CD14-positive monocyte (primary cell): ENCODE measurements at regions not wholly inside any gene's neighbourhood (a gene's known extent, or its start where the extent isn't known, plus 50 kb on each side); places are given as distances from the start of the nearest gene placed in this dataset.

Experiments
- DNase-seq, 3 donors: peaks; one replicate each; pipeline ENCODE4 v3.0.0-alpha.2; 2011 to 2022
- H2AFZ ChIP-seq: 2 replicates; pipeline ENCODE4 v1.6.0; 2012; ENCODE audit warnings: mild to moderate bottlenecking, low read depth, low read length, inconsistent platforms; ENCODE audit not compliant: insufficient read depth, poor library complexity, severe bottlenecking
- H3K27ac ChIP-seq, 2 donors: 1 replicate in 1 of 2; 2 replicates in 1 of 2; pipeline ENCODE4 v1.5.1; 2012 to 2013; ENCODE audit warnings: low read length in 2 of 2, control low read depth in 1 of 2, inconsistent platforms in 1 of 2, low read depth in 1 of 2, mild to moderate bottlenecking in 1 of 2
- H3K27me3 ChIP-seq, 2 donors: one replicate each; pipeline versions ENCODE4 v1.6.0 to v1.6.1; 2011 to 2013; ENCODE audit warnings: low read length in 2 of 2; ENCODE audit not compliant: control insufficient read depth in 2 of 2, insufficient read depth in 2 of 2
- H3K36me3 ChIP-seq, 2 donors: replicated peaks in 1 of 2; 1 replicate in 1 of 2; 2 replicates in 1 of 2; pipeline versions ENCODE4 v1.5.1 to v1.6.1; 2012 to 2013; ENCODE audit warnings: low read length in 2 of 2, control low read depth in 1 of 2, inconsistent platforms in 1 of 2, mild to moderate bottlenecking in 1 of 2; ENCODE audit not compliant: insufficient read depth in 2 of 2, control insufficient read depth in 1 of 2
- H3K4me1 ChIP-seq, 2 donors: 1 replicate in 1 of 2; 2 replicates in 1 of 2; pipeline versions ENCODE4 v1.5.1 to v1.6.1; 2012 to 2013; ENCODE audit warnings: low read length in 2 of 2, control low read depth in 1 of 2, inconsistent platforms in 1 of 2, mild to moderate bottlenecking in 1 of 2, moderate library complexity in 1 of 2; ENCODE audit not compliant: insufficient read depth in 2 of 2, control insufficient read depth in 1 of 2
- H3K4me2 ChIP-seq: replicated peaks from 2 replicates; pipeline ENCODE3; 2012; ENCODE audit warnings: low read length, moderate library complexity, mild to moderate bottlenecking; ENCODE audit not compliant: poor library complexity, severe bottlenecking; ENCODE audit errors: extremely low read depth
- H3K4me3 ChIP-seq, 3 experiments: fragments of 200-600 bp in 1 of 3; sonication (generic) in 1 of 3; replicated peaks in 1 of 3; 1 replicate in 2 of 3; 2 replicates in 1 of 3; pipeline ENCODE4 v1.5.1; 2011 to 2013; ENCODE audit warnings: low read length in 3 of 3, mild to moderate bottlenecking in 3 of 3, control low read depth in 2 of 3, low read depth in 2 of 3, inconsistent platforms in 1 of 3, moderate library complexity in 1 of 3
- H3K79me2 ChIP-seq: 2 replicates; pipeline ENCODE4 v1.6.0; 2012; ENCODE audit warnings: mild to moderate bottlenecking, control low read depth, inconsistent platforms, low read length, moderate library complexity; ENCODE audit not compliant: insufficient read depth
- H3K9ac ChIP-seq: 2 replicates; pipeline ENCODE4 v1.6.0; 2017; ENCODE audit warnings: low read length, mild to moderate bottlenecking; ENCODE audit not compliant: insufficient read depth, poor library complexity, severe bottlenecking
- H3K9me3 ChIP-seq, 2 donors: replicated peaks in 1 of 2; 1 replicate in 1 of 2; 2 replicates in 1 of 2; pipeline versions ENCODE4 v1.5.1 to v1.6.1; 2012 to 2013; ENCODE audit warnings: low read length in 2 of 2, control low read depth in 1 of 2; ENCODE audit not compliant: control insufficient read depth in 1 of 2, insufficient read depth in 1 of 2
- H4K20me1 ChIP-seq: 2 replicates; pipeline ENCODE4 v1.6.0; 2012; ENCODE audit warnings: mild to moderate bottlenecking, low read length, control low read depth, moderate library complexity; ENCODE audit not compliant: insufficient read depth
- H3K27ac Mint-ChIP-seq, 7 donors: one replicate each; pipeline ENCODE4 v1.8.0; 2020; ENCODE audit warnings: mild to moderate bottlenecking in 7 of 7, mixed read lengths in 7 of 7, moderate library complexity in 6 of 7, inconsistent platforms in 2 of 7
- H3K27me3 Mint-ChIP-seq, 3 donors: one replicate each; pipeline ENCODE4 v1.8.0; 2021 to 2022; ENCODE audit warnings: low read depth in 3 of 3, mild to moderate bottlenecking in 3 of 3, mixed read lengths in 3 of 3, moderate library complexity in 3 of 3, inconsistent platforms in 1 of 3
- H3K36me3 Mint-ChIP-seq, 2 donors: one replicate each; pipeline ENCODE4 v1.8.0; 2020; ENCODE audit warnings: mixed read lengths in 2 of 2, inconsistent platforms in 1 of 2, mild to moderate bottlenecking in 1 of 2
- H3K4me1 Mint-ChIP-seq: one replicate; pipeline ENCODE4 v1.8.0; 2020; ENCODE audit warnings: mild to moderate bottlenecking, mixed read lengths
- H3K4me3 Mint-ChIP-seq, 2 donors: one replicate each; pipeline ENCODE4 v1.8.0; 2020; ENCODE audit warnings: mild to moderate bottlenecking in 2 of 2, mixed read lengths in 2 of 2, moderate library complexity in 1 of 2
- H3K9me3 Mint-ChIP-seq, 7 donors: one replicate each; pipeline ENCODE4 v1.8.0; 2020 to 2022; ENCODE audit warnings: mixed read lengths in 7 of 7, mild to moderate bottlenecking in 6 of 7, moderate library complexity in 6 of 7, inconsistent platforms in 2 of 7
- CTCF ChIP-seq: fragments of 200-600 bp; IDR thresholded peaks from one replicate; pipeline ENCODE4 v1.8.0; 2022; ENCODE audit warnings: antibody characterized with exemption, mild to moderate bottlenecking
- WGBS: methylation state at CpG from one replicate; pipeline ENCODE4 v1.1.5; 2013; ENCODE audit warnings: missing lambda C conversion rate; ENCODE audit not compliant: insufficient coverage; 5-methylcytosine and 5-hydroxymethylcytosine counted together
- intact Hi-C, 2 donors: fragments of 100-400 bp; cut with micrococcal nuclease; formaldehyde crosslinking; loops; one replicate each; pipeline versions ENCODE4 v1.15.0 to v1.15.1; 2023

- H2AFZ ChIP-seq = peak overlapping the region; percentile 55
- no peaks in the 10 kb centered on the region for H3K9me3 ChIP-seq
- H3K27me3 ChIP-seq = no peaks in the 10 kb centered on the region
- H3K4me3 Mint-ChIP-seq = no peak overlapping the region
- peaks cover 37 to 49% of the 10 kb centered on the region in 2 donors for H3K4me1 ChIP-seq
- H3K9ac ChIP-seq = no peak overlapping the region
- 77% methylated on average over 5 of the region's 7 CpGs for WGBS
- peaks cover 16 to 19% of the 10 kb centered on the region in 2 donors for H3K36me3 Mint-ChIP-seq
- H3K4me3 ChIP-seq = no peak overlapping the region
- H3K27me3 Mint-ChIP-seq = no peaks in the 10 kb centered on the region
- peak overlapping the region in 1 of 2 donors; percentile 46 for H3K27ac ChIP-seq
- intact Hi-C loops = no loop called here
- H4K20me1 ChIP-seq = no peaks in the 10 kb centered on the region
- H3K4me2 ChIP-seq = peak overlapping the region; percentile 20
- no peaks in the 10 kb centered on the region for H3K9me3 Mint-ChIP-seq
- peak overlapping the region in 4 of 7 donors; percentile 2 to 71 (median 54) for H3K27ac Mint-ChIP-seq
- peaks cover 23% of the 10 kb centered on the region for H3K79me2 ChIP-seq
- H3K36me3 ChIP-seq = peaks cover 0 to 10% of the 10 kb centered on the region in 2 donors
- peaks cover 47% of the 10 kb centered on the region for H3K4me1 Mint-ChIP-seq
- TF ChIP-seq CTCF = no peak
- DNase-seq = peak in 1 of 3 donors; percentile 36
Observed at GRCh38 chr1:230010603-230011332, 56.3 kb upstream of the GALNT2 start.

DNA sequence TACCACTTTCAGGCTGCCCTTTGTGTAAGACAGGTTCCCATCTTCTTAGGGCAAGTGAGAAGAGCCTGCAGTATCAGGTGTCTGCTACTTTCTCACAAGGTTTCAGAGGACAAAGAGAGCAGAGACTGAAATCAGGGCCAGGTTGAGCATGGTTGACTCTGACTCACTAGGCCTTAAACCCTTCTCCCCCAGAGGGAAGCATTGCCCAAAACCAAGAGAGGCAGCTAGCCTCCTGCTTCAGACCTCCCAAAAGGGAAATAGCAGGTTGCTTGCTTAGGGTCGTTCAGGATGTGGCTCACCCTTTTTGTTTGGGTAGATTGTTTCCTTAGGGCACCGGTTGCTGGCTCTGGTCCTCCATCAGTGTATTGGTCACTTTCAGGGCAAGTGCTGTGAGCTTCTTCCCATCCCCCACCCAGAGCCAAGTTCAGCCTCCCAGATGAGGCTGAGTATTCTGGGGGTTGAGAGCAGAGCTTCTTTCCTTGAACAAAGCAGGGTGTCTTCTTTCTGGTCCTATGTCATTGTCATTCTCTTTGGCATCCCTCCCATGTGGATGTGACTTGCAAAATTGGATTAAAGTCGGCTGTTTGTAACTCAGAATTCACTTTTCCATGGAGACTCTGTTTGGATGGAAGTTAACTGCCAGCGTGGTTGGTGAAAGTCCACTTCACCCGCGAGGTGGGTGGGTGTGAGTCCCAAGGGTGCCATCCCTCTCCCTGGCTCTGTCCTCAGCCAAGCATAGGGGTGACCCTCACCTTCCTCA is 55.5 kb upstream of the GALNT2 start:
- peak in 2 of 3 donors; percentile 27 to 45 for DNase-seq
- no peak for TF ChIP-seq CTCF
- Histone ChIP-seq H3K9ac (peak overlapping the region; percentile 24), H3K9me3 (no peaks in the 10 kb centered on the region), H3K27me3 (no peaks in the 10 kb centered on the region), H3K4me3 (no peak overlapping the region), H4K20me1 (no peaks in the 10 kb centered on the region), H2AFZ (peak overlapping the region; percentile 55), H3K36me3 (peaks cover 0 to 7% of the 10 kb centered on the region in 2 donors), H3K4me2 (peak overlapping the region; percentile 20), H3K79me2 (peaks cover 16% of the 10 kb centered on the region), H3K4me1 (peaks cover 42 to 57% of the 10 kb centered on the region in 2 donors), H3K27ac (peak overlapping the region in 1 of 2 donors; percentile 46)
- no peak overlapping the region for H3K4me3 Mint-ChIP-seq
- H3K4me1 Mint-ChIP-seq = peaks cover 52% of the 10 kb centered on the region
- no peaks in the 10 kb centered on the region for H3K27me3 Mint-ChIP-seq
- 0% methylated on average over 2 of the region's 6 CpGs for WGBS
- H3K36me3 Mint-ChIP-seq = peaks cover 9 to 15% of the 10 kb centered on the region in 2 donors
- H3K9me3 Mint-ChIP-seq = no peaks in the 10 kb centered on the region
- H3K27ac Mint-ChIP-seq = peak overlapping the region in 4 of 7 donors; percentile 33 to 67 (median 44)
- intact Hi-C loops = no loop called here
